OCI-LY1 (cell line): ENCODE measurements at regions not wholly inside any gene's neighbourhood (a gene's known extent, or its start where the extent isn't known, plus 50 kb on each side); places are given as distances from the start of the nearest gene placed in this dataset.

Source experiments
- EZH2 ChIP-seq: fragments of 200-600 bp; sonication (generic), shearing (Covaris generic); IDR thresholded peaks from 2 replicates; pipeline ENCODE4 v1.8.0; 2017; ENCODE audit warnings: borderline replicate concordance, mixed run types, mild to moderate bottlenecking, antibody characterized with exemption, low read length, moderate library complexity, mixed read lengths
- TF ChIP-seq, protein P1 (sequence below): fragments of 200-600 bp; sonication (generic), shearing (Covaris generic); IDR thresholded peaks from 2 replicates; pipeline ENCODE4 v1.5.1; 2017; ENCODE audit warnings: mild to moderate bottlenecking, antibody characterized with exemption, low read length, moderate library complexity, mixed read lengths

DNA sequence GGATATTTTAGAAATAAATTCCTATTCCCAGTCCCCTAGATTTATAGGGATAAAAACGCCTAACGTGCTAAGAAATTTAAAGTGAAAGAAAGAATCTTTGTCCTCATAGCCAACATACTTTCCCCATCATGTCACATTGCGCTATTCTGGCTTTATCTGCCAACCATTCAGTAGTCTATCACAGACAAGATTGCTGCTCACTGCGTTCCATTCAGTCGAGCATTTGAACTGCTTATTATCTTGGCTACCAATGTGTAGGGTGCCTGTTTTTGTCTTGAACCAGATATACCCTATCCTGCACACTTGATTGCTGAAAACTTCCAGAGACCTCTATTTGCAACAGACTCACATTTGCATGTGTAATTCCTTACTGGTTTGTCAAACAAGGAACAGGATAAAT lies 751.5 kb downstream of the EPHA7 start:
- TF ChIP-seq, protein P1, sequence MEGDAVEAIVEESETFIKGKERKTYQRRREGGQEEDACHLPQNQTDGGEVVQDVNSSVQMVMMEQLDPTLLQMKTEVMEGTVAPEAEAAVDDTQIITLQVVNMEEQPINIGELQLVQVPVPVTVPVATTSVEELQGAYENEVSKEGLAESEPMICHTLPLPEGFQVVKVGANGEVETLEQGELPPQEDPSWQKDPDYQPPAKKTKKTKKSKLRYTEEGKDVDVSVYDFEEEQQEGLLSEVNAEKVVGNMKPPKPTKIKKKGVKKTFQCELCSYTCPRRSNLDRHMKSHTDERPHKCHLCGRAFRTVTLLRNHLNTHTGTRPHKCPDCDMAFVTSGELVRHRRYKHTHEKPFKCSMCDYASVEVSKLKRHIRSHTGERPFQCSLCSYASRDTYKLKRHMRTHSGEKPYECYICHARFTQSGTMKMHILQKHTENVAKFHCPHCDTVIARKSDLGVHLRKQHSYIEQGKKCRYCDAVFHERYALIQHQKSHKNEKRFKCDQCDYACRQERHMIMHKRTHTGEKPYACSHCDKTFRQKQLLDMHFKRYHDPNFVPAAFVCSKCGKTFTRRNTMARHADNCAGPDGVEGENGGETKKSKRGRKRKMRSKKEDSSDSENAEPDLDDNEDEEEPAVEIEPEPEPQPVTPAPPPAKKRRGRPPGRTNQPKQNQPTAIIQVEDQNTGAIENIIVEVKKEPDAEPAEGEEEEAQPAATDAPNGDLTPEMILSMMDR, result no peak
- TF ChIP-seq EZH2, result no peak
